CD4-positive, alpha-beta T cell (primary cell): ENCODE measurements at regions not wholly inside any gene's neighbourhood (a gene's known extent, or its start where the extent isn't known, plus 50 kb on each side); places are given as distances from the start of the nearest gene placed in this dataset.

Source experiments
- ATAC-seq: fragments of 200-7000 bp; cut with Tn5 transposase; one replicate; pipeline ENCODE4 v1.10.0; 2022; ENCODE audit warnings: mild to moderate bottlenecking; ENCODE audit not compliant: poor library complexity
- CTCF ChIA-PET: fragments of 350-600 bp; sonication (Branson Sonifier 250); formaldehyde crosslinking; loops from one replicate; lab custom pipeline; 2021; ENCODE audit warnings: antibody characterized with exemption, inconsistent platforms; lab: Charles Lee
- POLR2A ChIA-PET: fragments of 350-600 bp; sonication (Branson Sonifier 250); formaldehyde crosslinking; loops from one replicate; lab custom pipeline; 2021; ENCODE audit warnings: antibody characterized with exemption, inconsistent platforms; lab: Charles Lee
- DNase-seq, 14 experiments: peaks; one replicate each; pipeline ENCODE4 v3.0.0-alpha.2; 2013 to 2020; ENCODE audit warnings: mixed read lengths in 2 of 14
- H3K27ac ChIP-seq, 2 donors: one replicate each; pipeline versions ENCODE4 v1.5.1 to v1.7.0; 2013; ENCODE audit warnings: low read length in 2 of 2, low read depth in 1 of 2, mild to moderate bottlenecking in 1 of 2
- H3K27me3 ChIP-seq, 2 experiments: 1 replicate in 1 of 2; 2 replicates in 1 of 2; pipeline versions ENCODE4 v1.6.1 to v1.7.0; 2013; ENCODE audit warnings: low read length in 2 of 2, control low read depth in 1 of 2, mild to moderate bottlenecking in 1 of 2, moderate library complexity in 1 of 2; ENCODE audit not compliant: insufficient read depth in 2 of 2, control insufficient read depth in 1 of 2
- H3K36me3 ChIP-seq: one replicate; pipeline ENCODE4 v1.6.1; 2013; ENCODE audit warnings: low read length, control low read depth; ENCODE audit not compliant: insufficient read depth
- H3K4me1 ChIP-seq: one replicate; pipeline ENCODE4 v1.6.1; 2013; ENCODE audit warnings: low read length, control low read depth; ENCODE audit not compliant: insufficient read depth
- H3K4me3 ChIP-seq: one replicate; pipeline ENCODE4 v1.5.1; 2013; ENCODE audit warnings: mild to moderate bottlenecking, low read length, moderate library complexity
- H3K9me3 ChIP-seq, 2 experiments: 1 replicate in 1 of 2; 2 replicates in 1 of 2; pipeline versions ENCODE4 v1.6.1 to v1.7.0; 2013; ENCODE audit warnings: low read length in 2 of 2, mild to moderate bottlenecking in 2 of 2, control low read depth in 1 of 2, moderate library complexity in 1 of 2; ENCODE audit not compliant: control insufficient read depth in 1 of 2, insufficient read depth in 1 of 2
- H3K27ac Mint-ChIP-seq: one replicate; pipeline ENCODE4 v1.8.0; 2020; ENCODE audit warnings: mixed read lengths
- H3K27me3 Mint-ChIP-seq: one replicate; pipeline ENCODE4 v1.8.0; 2021; ENCODE audit warnings: mixed read lengths
- H3K36me3 Mint-ChIP-seq: one replicate; pipeline ENCODE4 v1.8.0; 2021; ENCODE audit warnings: low read depth, mixed read lengths
- H3K4me1 Mint-ChIP-seq: one replicate; pipeline ENCODE4 v1.8.0; 2021; ENCODE audit warnings: low read depth, mixed read lengths
- H3K4me3 Mint-ChIP-seq: one replicate; pipeline ENCODE4 v1.8.0; 2020; ENCODE audit warnings: mild to moderate bottlenecking, mixed read lengths
- H3K9me3 Mint-ChIP-seq: one replicate; pipeline ENCODE4 v1.8.0; 2020; ENCODE audit warnings: mixed read lengths
- intact Hi-C, 2 experiments: fragments of 100-400 bp; cut with DNase I in 1 of 2; cut with micrococcal nuclease in 1 of 2; formaldehyde crosslinking; loops; one replicate each; pipeline versions ENCODE4 v1.15.1 to v1.9.0; 2023 to 2025; cut with DNase I, micrococcal nuclease
- TF ChIP-seq, protein P1 (sequence below): fragments of 200-600 bp; IDR thresholded peaks from one replicate; pipeline ENCODE4 v1.8.0; 2022; ENCODE audit warnings: antibody characterized with exemption, mild to moderate bottlenecking

GRCh38 chr3:159455741-159456181 lies 532.9 kb upstream of the IL12A start:
- no peak overlapping the region for H3K27ac Mint-ChIP-seq
- no peaks in the 10 kb centered on the region for H3K27me3 ChIP-seq
- no peaks in the 10 kb centered on the region for H3K9me3 Mint-ChIP-seq
- TF ChIP-seq, protein P1, sequence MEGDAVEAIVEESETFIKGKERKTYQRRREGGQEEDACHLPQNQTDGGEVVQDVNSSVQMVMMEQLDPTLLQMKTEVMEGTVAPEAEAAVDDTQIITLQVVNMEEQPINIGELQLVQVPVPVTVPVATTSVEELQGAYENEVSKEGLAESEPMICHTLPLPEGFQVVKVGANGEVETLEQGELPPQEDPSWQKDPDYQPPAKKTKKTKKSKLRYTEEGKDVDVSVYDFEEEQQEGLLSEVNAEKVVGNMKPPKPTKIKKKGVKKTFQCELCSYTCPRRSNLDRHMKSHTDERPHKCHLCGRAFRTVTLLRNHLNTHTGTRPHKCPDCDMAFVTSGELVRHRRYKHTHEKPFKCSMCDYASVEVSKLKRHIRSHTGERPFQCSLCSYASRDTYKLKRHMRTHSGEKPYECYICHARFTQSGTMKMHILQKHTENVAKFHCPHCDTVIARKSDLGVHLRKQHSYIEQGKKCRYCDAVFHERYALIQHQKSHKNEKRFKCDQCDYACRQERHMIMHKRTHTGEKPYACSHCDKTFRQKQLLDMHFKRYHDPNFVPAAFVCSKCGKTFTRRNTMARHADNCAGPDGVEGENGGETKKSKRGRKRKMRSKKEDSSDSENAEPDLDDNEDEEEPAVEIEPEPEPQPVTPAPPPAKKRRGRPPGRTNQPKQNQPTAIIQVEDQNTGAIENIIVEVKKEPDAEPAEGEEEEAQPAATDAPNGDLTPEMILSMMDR, result no peak
- H3K36me3 Mint-ChIP-seq, result no peaks in the 10 kb centered on the region
- no peak overlapping the region for H3K4me3 Mint-ChIP-seq
- H3K9me3 ChIP-seq, result peaks cover 0 to 2% of the 10 kb centered on the region in 2 experiments
- H3K27me3 Mint-ChIP-seq, result no peaks in the 10 kb centered on the region
- no peaks in the 10 kb centered on the region for H3K4me1 ChIP-seq
- H3K27ac ChIP-seq, result no peak overlapping the region
- no peaks in the 10 kb centered on the region for H3K36me3 ChIP-seq
- POLR2A ChIA-PET, result no interaction called here
- no peaks in the 10 kb centered on the region for H3K4me1 Mint-ChIP-seq
- ATAC-seq (no peak), DNase-seq (no peak)
- intact Hi-C loops, result no loop called here
- CTCF ChIA-PET, result no interaction called here
- no peak overlapping the region for H3K4me3 ChIP-seq

- intact Hi-C loops, result no loop called here
These were observed 530.6 kb upstream of the IL12A start for GRCh38 chr3:159458010-159458409.

GRCh38 chr3:159458982-159459381 lies 529.7 kb upstream of the IL12A start:
- Mint-ChIP-seq H3K4me3 (no peak overlapping the region), H3K4me1 (no peaks in the 10 kb centered on the region), H3K36me3 (no peaks in the 10 kb centered on the region), H3K9me3 (peaks cover 3% of the 10 kb centered on the region), H3K27me3 (no peaks in the 10 kb centered on the region), H3K27ac (no peak overlapping the region)
- TF ChIP-seq, protein P1, result no peak
- Histone ChIP-seq H3K36me3 (no peaks in the 10 kb centered on the region), H3K27ac (no peak overlapping the region), H3K9me3 (no peaks in the 10 kb centered on the region), H3K4me3 (no peak overlapping the region), H3K4me1 (no peaks in the 10 kb centered on the region), H3K27me3 (no peaks in the 10 kb centered on the region)
- no peak for DNase-seq
- POLR2A ChIA-PET, result no interaction called here
- CTCF ChIA-PET, result interaction anchor here (1.2 kb wide), 1 partner anchor 10 kb away, joined by 3 read pairs; no protein-coding TSS in a partner anchor
- no peak for ATAC-seq
- intact Hi-C loops, result no loop called here

More at GRCh38 chr3:159458010-159458409, 530.6 kb upstream of the IL12A start:
- DNase-seq (no peak), ATAC-seq (no peak)
- H3K9me3 ChIP-seq, result no peaks in the 10 kb centered on the region
- no peak overlapping the region for H3K4me3 ChIP-seq
- Mint-ChIP-seq H3K27me3 (no peaks in the 10 kb centered on the region), H3K9me3 (no peaks in the 10 kb centered on the region), H3K36me3 (no peaks in the 10 kb centered on the region), H3K4me1 (no peaks in the 10 kb centered on the region), H3K27ac (no peak overlapping the region), H3K4me3 (no peak overlapping the region)
- H3K36me3 ChIP-seq, result no peaks in the 10 kb centered on the region
- H3K27me3 ChIP-seq, result no peaks in the 10 kb centered on the region
- ChIA-PET CTCF (no interaction called here), POLR2A (no interaction called here)
- no peaks in the 10 kb centered on the region for H3K4me1 ChIP-seq
- TF ChIP-seq, protein P1, result no peak
- H3K27ac ChIP-seq, result no peak overlapping the region
